ENCODE measurements at regions not wholly inside any gene's neighbourhood (a gene's known extent, or its start where the extent isn't known, plus 50 kb on each side); places are given as distances from the start of the nearest gene placed in this dataset.

GRCh38 chrX:10048076-10048475 lies 80.9 kb downstream of the CLDN34 start:
- DNase-seq: no peak

- DNase-seq: no peak
Observed at GRCh38 chrX:10048707-10049106, 81.5 kb downstream of the CLDN34 start.

GRCh38 chrX:10049236-10049635 lies 82.1 kb downstream of the CLDN34 start:
- no peak for DNase-seq

GRCh38 chrX:10050481-10050880 lies 83.3 kb downstream of the CLDN34 start:
- no peak for DNase-seq

GRCh38 chrX:10051866-10052480 lies 84.8 kb downstream of the CLDN34 start:
- DNase-seq: peak; percentile 29

- DNase-seq: no peak
Observed at GRCh38 chrX:10052906-10053625, 85.9 kb downstream of the CLDN34 start.

GRCh38 chrX:10054396-10054795 lies 87.2 kb downstream of the CLDN34 start:
- no peak for DNase-seq

- no peak for DNase-seq
Observed at GRCh38 chrX:10055430-10055829, 88.3 kb downstream of the CLDN34 start.

- no peak for DNase-seq
Observed at GRCh38 chrX:10062352-10062751, 94.4 kb upstream of the CLCN4 start.

- DNase-seq: no peak
Observed at GRCh38 chrX:10062980-10063379, 93.8 kb upstream of the CLCN4 start.

- no peak for DNase-seq
Observed at GRCh38 chrX:10064736-10065135, 92.0 kb upstream of the CLCN4 start.

GRCh38 chrX:10070714-10071436 lies 85.9 kb upstream of the CLCN4 start:
- DNase-seq: no peak

GRCh38 chrX:10071451-10072144 lies 85.2 kb upstream of the CLCN4 start:
- DNase-seq: peak; percentile 13

GRCh38 chrX:10072786-10073568 lies 83.8 kb upstream of the CLCN4 start:
- peak; percentile 10 for DNase-seq

- DNase-seq: peak; percentile 64
Observed at GRCh38 chrX:10073671-10074070, 83.1 kb upstream of the CLCN4 start.

- no peak for DNase-seq
Observed at GRCh38 chrX:10074241-10074941, 82.4 kb upstream of the CLCN4 start.

- DNase-seq: no peak
Observed at GRCh38 chrX:10076765-10077164, 80.0 kb upstream of the CLCN4 start.

GRCh38 chrX:10077425-10078188 lies 79.2 kb upstream of the CLCN4 start:
- no peak for DNase-seq

- no peak for DNase-seq
Observed at GRCh38 chrX:10078266-10078665, 78.5 kb upstream of the CLCN4 start.

- no peak for DNase-seq
Observed at GRCh38 chrX:10079231-10079630, 77.5 kb upstream of the CLCN4 start.

- no peak for DNase-seq
Observed at GRCh38 chrX:10083809-10084208, 73.0 kb upstream of the CLCN4 start.

Data from hematopoietic multipotent progenitor cell treated with erythropoietin and hydrocortisone succinate and interleukin-3 and kit ligand, for 8 days (in vitro differentiated cells).